ENCODE measurements at regions not wholly inside any gene's neighbourhood (a gene's known extent, or its start where the extent isn't known, plus 50 kb on each side); places are given as distances from the start of the nearest gene placed in this dataset.
"Not testable (repeated sequence)": the region's sequence is repeated elsewhere in the genome, so short reads cannot be mapped to it uniquely, and the experiment has no call there.

- not testable (repeated sequence) for DNase-seq (ENCODE audit: low read depth in 6 of 9, low spot score in 9 of 9); H3K27ac ChIP-seq (ENCODE audit: low read depth in 1 of 2, low read length in 1 of 2); H3K4me1 ChIP-seq (ENCODE audit: control insufficient read depth in 2 of 2, insufficient read depth in 2 of 2, low read length in 2 of 2); H3K9me3 ChIP-seq (ENCODE audit: control insufficient read depth in 2 of 2, insufficient read depth in 1 of 2, low read length in 1 of 2); H3K27me3 ChIP-seq (ENCODE audit: control insufficient read depth in 2 of 2, insufficient read depth in 1 of 2, low read length in 1 of 2); H3K36me3 ChIP-seq (ENCODE audit: control insufficient read depth in 2 of 2, insufficient read depth in 2 of 2, low read length in 1 of 2); H3K4me3 ChIP-seq (ENCODE audit: low read length in 2 of 2)
- WGBS: 96% methylated on average over 3 of the region's 3 CpGs
Observed at GRCh38 chr11:121963846-121964245, 152.2 kb downstream of the BLID start.

GRCh38 chr11:121961321-121961801 is 154.7 kb downstream of the BLID start:
- no peaks in the 10 kb centered on the region for H3K36me3 ChIP-seq (ENCODE audit: control insufficient read depth in 2 of 2, insufficient read depth in 2 of 2, low read length in 1 of 2)
- no peaks in the 10 kb centered on the region for H3K4me1 ChIP-seq (ENCODE audit: control insufficient read depth in 2 of 2, insufficient read depth in 2 of 2, low read length in 2 of 2)
- no peaks in the 10 kb centered on the region for H3K9me3 ChIP-seq (ENCODE audit: control insufficient read depth in 2 of 2, insufficient read depth in 1 of 2, low read length in 1 of 2)
- no peaks in the 10 kb centered on the region for H3K27me3 ChIP-seq (ENCODE audit: control insufficient read depth in 2 of 2, insufficient read depth in 1 of 2, low read length in 1 of 2)
- no peak overlapping the region for H3K4me3 ChIP-seq (ENCODE audit: low read length in 2 of 2)
- no peak overlapping the region for H3K27ac ChIP-seq (ENCODE audit: low read depth in 1 of 2, low read length in 1 of 2)
- no peak for DNase-seq (ENCODE audit: low read depth in 6 of 9, low spot score in 9 of 9)
- 89% methylated on average over 3 of the region's 3 CpGs for WGBS

DNA sequence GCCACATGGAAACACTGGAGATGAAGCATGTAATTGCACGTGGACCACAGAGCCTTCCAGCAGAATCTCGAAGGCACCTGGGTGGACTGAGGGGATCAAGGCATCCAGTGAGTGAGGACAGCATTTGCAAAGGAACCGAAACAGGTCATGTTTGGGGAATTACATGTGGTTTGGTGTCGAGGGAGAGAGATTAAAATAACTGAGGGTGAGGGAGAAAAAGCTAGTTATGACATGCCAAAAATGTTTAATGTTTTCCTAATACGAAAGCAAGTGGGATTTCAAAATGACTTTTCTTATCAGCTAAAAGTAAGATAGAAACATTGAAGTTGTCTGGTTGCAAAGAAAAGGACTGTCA is 157.1 kb downstream of the BLID start:
- 93% methylated on average over 5 of the region's 5 CpGs for WGBS
- no peak for DNase-seq (ENCODE audit: low read depth in 6 of 9, low spot score in 9 of 9)
- Histone ChIP-seq H3K27ac (ENCODE audit: low read depth in 1 of 2, low read length in 1 of 2) (no peak overlapping the region), H3K36me3 (ENCODE audit: control insufficient read depth in 2 of 2, insufficient read depth in 2 of 2, low read length in 1 of 2) (no peaks in the 10 kb centered on the region), H3K27me3 (ENCODE audit: control insufficient read depth in 2 of 2, insufficient read depth in 1 of 2, low read length in 1 of 2) (no peaks in the 10 kb centered on the region), H3K9me3 (ENCODE audit: control insufficient read depth in 2 of 2, insufficient read depth in 1 of 2, low read length in 1 of 2) (no peaks in the 10 kb centered on the region), H3K4me1 (ENCODE audit: control insufficient read depth in 2 of 2, insufficient read depth in 2 of 2, low read length in 2 of 2) (no peaks in the 10 kb centered on the region), H3K4me3 (ENCODE audit: low read length in 2 of 2) (no peak overlapping the region)

- DNase-seq (ENCODE audit: low read depth in 6 of 9, low spot score in 9 of 9): no peak
Observed at GRCh38 chr11:121958323-121958970, 157.6 kb downstream of the BLID start.

GRCh38 chr11:121953122-121953521 is 162.9 kb downstream of the BLID start:
- Histone ChIP-seq H3K4me3 (ENCODE audit: low read length in 2 of 2) (no peak overlapping the region), H3K4me1 (ENCODE audit: control insufficient read depth in 2 of 2, insufficient read depth in 2 of 2, low read length in 2 of 2) (no peaks in the 10 kb centered on the region), H3K27me3 (ENCODE audit: control insufficient read depth in 2 of 2, insufficient read depth in 1 of 2, low read length in 1 of 2) (no peaks in the 10 kb centered on the region), H3K36me3 (ENCODE audit: control insufficient read depth in 2 of 2, insufficient read depth in 2 of 2, low read length in 1 of 2) (no peaks in the 10 kb centered on the region), H3K27ac (ENCODE audit: low read depth in 1 of 2, low read length in 1 of 2) (no peak overlapping the region), H3K9me3 (ENCODE audit: control insufficient read depth in 2 of 2, insufficient read depth in 1 of 2, low read length in 1 of 2) (no peaks in the 10 kb centered on the region)
- DNase-seq (ENCODE audit: low read depth in 6 of 9, low spot score in 9 of 9): no peak
- 90% methylated on average over 2 of the region's 2 CpGs for WGBS

More at GRCh38 chr11:121958323-121958970, 157.6 kb downstream of the BLID start:
- 95% methylated on average over 3 of the region's 3 CpGs for WGBS
- Histone ChIP-seq H3K36me3 (ENCODE audit: control insufficient read depth in 2 of 2, insufficient read depth in 2 of 2, low read length in 1 of 2) (no peaks in the 10 kb centered on the region), H3K4me1 (ENCODE audit: control insufficient read depth in 2 of 2, insufficient read depth in 2 of 2, low read length in 2 of 2) (no peaks in the 10 kb centered on the region), H3K4me3 (ENCODE audit: low read length in 2 of 2) (no peak overlapping the region), H3K27ac (ENCODE audit: low read depth in 1 of 2, low read length in 1 of 2) (no peak overlapping the region), H3K27me3 (ENCODE audit: control insufficient read depth in 2 of 2, insufficient read depth in 1 of 2, low read length in 1 of 2) (no peaks in the 10 kb centered on the region), H3K9me3 (ENCODE audit: control insufficient read depth in 2 of 2, insufficient read depth in 1 of 2, low read length in 1 of 2) (no peaks in the 10 kb centered on the region)

GRCh38 chr11:121950160-121950559 is 165.9 kb downstream of the BLID start:
- no peaks in the 10 kb centered on the region for H3K9me3 ChIP-seq (ENCODE audit: control insufficient read depth in 2 of 2, insufficient read depth in 1 of 2, low read length in 1 of 2)
- no peak overlapping the region for H3K27ac ChIP-seq (ENCODE audit: low read depth in 1 of 2, low read length in 1 of 2)
- H3K36me3 ChIP-seq (ENCODE audit: control insufficient read depth in 2 of 2, insufficient read depth in 2 of 2, low read length in 1 of 2): no peaks in the 10 kb centered on the region
- no peak for DNase-seq (ENCODE audit: low read depth in 6 of 9, low spot score in 9 of 9)
- no peaks in the 10 kb centered on the region for H3K27me3 ChIP-seq (ENCODE audit: control insufficient read depth in 2 of 2, insufficient read depth in 1 of 2, low read length in 1 of 2)
- WGBS: 96% methylated on average over 3 of the region's 3 CpGs
- no peak overlapping the region for H3K4me3 ChIP-seq (ENCODE audit: low read length in 2 of 2)
- no peaks in the 10 kb centered on the region for H3K4me1 ChIP-seq (ENCODE audit: control insufficient read depth in 2 of 2, insufficient read depth in 2 of 2, low read length in 2 of 2)

DNA sequence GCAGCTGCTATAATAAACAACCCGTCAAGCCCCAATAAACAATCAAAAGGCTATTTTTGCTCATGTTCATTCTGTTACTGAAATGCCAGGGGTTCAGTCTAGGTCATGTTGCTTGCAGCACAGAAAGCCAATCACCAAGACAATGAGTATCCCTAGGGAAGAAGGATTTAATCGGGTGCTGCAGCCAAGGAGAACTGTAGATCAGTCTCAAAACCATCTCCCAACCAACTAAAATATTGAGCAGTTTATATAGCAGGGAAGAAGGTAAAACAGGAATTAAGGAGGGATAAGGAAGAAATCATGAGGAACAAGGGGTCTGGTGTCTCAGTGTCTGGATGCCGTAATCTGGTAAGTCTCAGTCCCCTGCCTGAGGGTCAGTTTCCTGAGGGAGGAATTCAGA is 169.5 kb downstream of the BLID start:
- Histone ChIP-seq H3K4me1 (ENCODE audit: control insufficient read depth in 2 of 2, insufficient read depth in 2 of 2, low read length in 2 of 2) (no peaks in the 10 kb centered on the region), H3K27ac (ENCODE audit: low read depth in 1 of 2, low read length in 1 of 2) (no peak overlapping the region), H3K9me3 (ENCODE audit: control insufficient read depth in 2 of 2, insufficient read depth in 1 of 2, low read length in 1 of 2) (no peaks in the 10 kb centered on the region), H3K4me3 (ENCODE audit: low read length in 2 of 2) (no peak overlapping the region), H3K27me3 (ENCODE audit: control insufficient read depth in 2 of 2, insufficient read depth in 1 of 2, low read length in 1 of 2) (no peaks in the 10 kb centered on the region), H3K36me3 (ENCODE audit: control insufficient read depth in 2 of 2, insufficient read depth in 2 of 2, low read length in 1 of 2) (no peaks in the 10 kb centered on the region)
- no peak for DNase-seq (ENCODE audit: low read depth in 6 of 9, low spot score in 9 of 9)
- WGBS: 82% methylated on average over 3 of the region's 3 CpGs

GRCh38 chr11:121944556-121945230 is 171.3 kb downstream of the BLID start:
- H3K9me3 ChIP-seq (ENCODE audit: control insufficient read depth in 2 of 2, insufficient read depth in 1 of 2, low read length in 1 of 2): no peaks in the 10 kb centered on the region
- H3K27me3 ChIP-seq (ENCODE audit: control insufficient read depth in 2 of 2, insufficient read depth in 1 of 2, low read length in 1 of 2): no peaks in the 10 kb centered on the region
- H3K27ac ChIP-seq (ENCODE audit: low read depth in 1 of 2, low read length in 1 of 2): no peak overlapping the region
- WGBS: 69% methylated on average over 4 of the region's 4 CpGs
- H3K4me3 ChIP-seq (ENCODE audit: low read length in 2 of 2): no peak overlapping the region
- no peak for DNase-seq (ENCODE audit: low read depth in 6 of 9, low spot score in 9 of 9)
- no peaks in the 10 kb centered on the region for H3K4me1 ChIP-seq (ENCODE audit: control insufficient read depth in 2 of 2, insufficient read depth in 2 of 2, low read length in 2 of 2)
- no peaks in the 10 kb centered on the region for H3K36me3 ChIP-seq (ENCODE audit: control insufficient read depth in 2 of 2, insufficient read depth in 2 of 2, low read length in 1 of 2)

DNA sequence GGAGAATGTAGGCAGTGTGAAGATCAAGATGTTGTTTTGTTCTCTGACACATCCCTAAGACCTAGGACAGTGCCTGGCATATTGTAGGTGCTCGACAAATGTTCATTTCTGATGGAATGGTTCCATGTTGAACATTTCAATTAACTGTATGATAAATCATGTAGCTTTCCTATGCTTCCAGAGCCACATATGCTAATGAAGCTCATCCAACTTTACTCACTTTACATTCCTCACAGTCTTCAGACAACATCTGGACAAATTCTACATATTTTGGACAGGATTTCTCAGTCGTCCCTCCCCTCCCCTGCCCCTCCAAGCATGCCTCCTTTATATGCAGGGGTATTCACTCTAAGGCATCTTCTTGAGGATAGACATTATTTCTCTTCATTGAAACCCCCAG is 177.9 kb downstream of the BLID start:
- no peak for DNase-seq (ENCODE audit: low read depth in 6 of 9, low spot score in 9 of 9)
- Histone ChIP-seq H3K9me3 (ENCODE audit: control insufficient read depth in 2 of 2, insufficient read depth in 1 of 2, low read length in 1 of 2) (no peaks in the 10 kb centered on the region), H3K36me3 (ENCODE audit: control insufficient read depth in 2 of 2, insufficient read depth in 2 of 2, low read length in 1 of 2) (no peaks in the 10 kb centered on the region), H3K27me3 (ENCODE audit: control insufficient read depth in 2 of 2, insufficient read depth in 1 of 2, low read length in 1 of 2) (no peaks in the 10 kb centered on the region), H3K4me1 (ENCODE audit: control insufficient read depth in 2 of 2, insufficient read depth in 2 of 2, low read length in 2 of 2) (no peaks in the 10 kb centered on the region), H3K27ac (ENCODE audit: low read depth in 1 of 2, low read length in 1 of 2) (no peak overlapping the region), H3K4me3 (ENCODE audit: low read length in 2 of 2) (no peak overlapping the region)
- WGBS: 85% methylated on average over 2 of the region's 2 CpGs

Measured in thymus (tissue), 11 donors.